HCT116 (cell line): ENCODE measurements at regions not wholly inside any gene's neighbourhood (a gene's known extent, or its start where the extent isn't known, plus 50 kb on each side); places are given as distances from the start of the nearest gene placed in this dataset.

Source experiments
- CBX3 ChIP-seq: IDR thresholded peaks from 2 replicates; pipeline ENCODE4 v1.6.1; 2012; ENCODE audit warnings: low read depth
- CEBPB ChIP-seq: IDR thresholded peaks from 2 replicates; pipeline ENCODE4 v1.6.1; 2012; ENCODE audit warnings: low read depth
- CTCF ChIP-seq, 3 experiments: fragments of 200-600 bp in 1 of 3; sonication (generic) in 1 of 3; IDR thresholded peaks in 2 of 3; conservative IDR thresholded peaks in 1 of 3; 2 replicates each; pipeline ENCODE4 v1.5.1; 2012 to 2017; ENCODE audit warnings: low read depth in 2 of 3, low read length in 2 of 3, antibody characterized with exemption in 1 of 3, borderline replicate concordance in 1 of 3, control low read depth in 1 of 3, mild to moderate bottlenecking in 1 of 3, mixed read lengths in 1 of 3, mixed run types in 1 of 3, moderate library complexity in 1 of 3; ENCODE audit not compliant: insufficient read depth in 1 of 3
- EGR1 ChIP-seq: IDR thresholded peaks from 2 replicates; pipeline ENCODE4 v1.6.1; 2012; ENCODE audit warnings: low read depth
- EZH2 ChIP-seq: fragments of 200-600 bp; sonication (generic); IDR thresholded peaks from 2 replicates; pipeline ENCODE4 v1.6.1; 2017; ENCODE audit warnings: antibody characterized with exemption, mixed run types
- EZH2phosphoT487 ChIP-seq: fragments of 200-600 bp; IDR thresholded peaks from 2 replicates; pipeline ENCODE4 v1.6.1; 2018; ENCODE audit warnings: antibody characterized with exemption, borderline replicate concordance
- MAX ChIP-seq: IDR thresholded peaks from 2 replicates; pipeline ENCODE4 v1.6.1; 2012
- POLR2A ChIP-seq: IDR thresholded peaks from 2 replicates; pipeline ENCODE4 v1.7.0; 2011; ENCODE audit warnings: borderline replicate concordance; ENCODE audit not compliant: insufficient read depth, insufficient read length; ENCODE audit errors: extremely low read depth
- RAD21 ChIP-seq: IDR thresholded peaks from 2 replicates; pipeline ENCODE4 v1.6.1; 2012; ENCODE audit warnings: low read depth, mild to moderate bottlenecking
- REST ChIP-seq: IDR thresholded peaks from 2 replicates; pipeline ENCODE4 v1.6.1; 2012; ENCODE audit warnings: low read depth
- SP1 ChIP-seq: IDR thresholded peaks from 2 replicates; pipeline ENCODE4 v1.6.1; 2012; ENCODE audit warnings: low read depth
- TCF7L2 ChIP-seq: IDR thresholded peaks from 2 replicates; pipeline ENCODE4 v1.7.0; 2011; ENCODE audit warnings: borderline replicate concordance, inconsistent platforms; ENCODE audit not compliant: insufficient read depth, insufficient read length; ENCODE audit errors: extremely low read depth
- ZBTB33 ChIP-seq: IDR thresholded peaks from 2 replicates; pipeline ENCODE4 v1.6.1; 2011; ENCODE audit warnings: mild to moderate bottlenecking, low read length, moderate library complexity; ENCODE audit not compliant: insufficient replicate concordance; ENCODE audit errors: extremely low read depth
- ZNF274 ChIP-seq: fragments of 200-500 bp; sonication (Bioruptor generic); IDR thresholded peaks from 2 replicates; pipeline ENCODE4 v1.6.1; 2014; ENCODE audit warnings: mild to moderate bottlenecking, low read depth, low read length, inconsistent platforms

GRCh38 chr1:56024155-56024554 is 555.2 kb downstream of the PLPP3 start:
- TF ChIP-seq POLR2A, result no peak
- no peak for TF ChIP-seq EZH2phosphoT487
- TF ChIP-seq CEBPB, result no peak
- no peak for TF ChIP-seq CTCF (IDR thresholded peaks at IDR 0.05 in 2 of 3, conservative IDR thresholded peaks at IDR 0.05 in 1 of 3; ENCODE audit: borderline replicate concordance in 1 of 3, insufficient read depth in 1 of 3, low read depth in 2 of 3, low read length in 2 of 3)
- no peak for TF ChIP-seq CBX3
- TF ChIP-seq RAD21, result no peak
- no peak for TF ChIP-seq EGR1
- TF ChIP-seq REST, result no peak
- TF ChIP-seq SP1, result no peak
- TF ChIP-seq EZH2, result no peak
- no peak for TF ChIP-seq ZBTB33
- TF ChIP-seq ZNF274, result no peak
- no peak for TF ChIP-seq TCF7L2
- no peak for TF ChIP-seq MAX
